Body of pancreas (tissue), 4 donors: ENCODE measurements at regions not wholly inside any gene's neighbourhood (a gene's known extent, or its start where the extent isn't known, plus 50 kb on each side); places are given as distances from the start of the nearest gene placed in this dataset.

Source experiments
- POLR2A ChIP-seq, 3 donors: fragments of 450-650 bp; IDR thresholded peaks; one replicate each; pipeline ENCODE4 v1.6.1; 2016; ENCODE audit warnings: antibody characterized with exemption in 3 of 3, mild to moderate bottlenecking in 2 of 3
- TF ChIP-seq, protein P1 (sequence below), 7 experiments: fragments of 450-650 bp in 4 of 7; fragments of 200-600 bp in 3 of 7; sonication (generic) in 3 of 7; IDR thresholded peaks; one replicate each; pipeline ENCODE4 v1.5.1; 2016 to 2019; ENCODE audit warnings: antibody characterized with exemption in 7 of 7

DNA sequence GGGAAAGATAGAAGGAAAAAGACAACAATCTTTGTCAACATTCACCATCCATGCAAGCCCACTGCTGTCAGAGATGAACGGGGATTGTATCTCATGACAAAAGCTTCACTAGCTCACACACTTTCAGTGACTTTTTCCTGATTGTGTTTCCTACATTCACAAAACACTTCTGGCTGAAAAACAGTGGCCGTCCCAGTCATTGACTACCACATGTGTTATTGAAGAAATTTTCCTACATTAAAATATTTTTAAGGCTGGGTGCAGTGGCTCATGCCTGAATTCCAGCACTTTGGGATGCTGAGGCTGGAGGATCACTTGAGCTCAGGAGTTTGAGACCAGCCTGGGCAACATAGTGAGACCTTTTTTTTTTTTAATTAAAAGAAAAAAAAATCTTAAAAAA is 90.9 kb downstream of the MOGAT1 start:
- TF ChIP-seq, protein P1, sequence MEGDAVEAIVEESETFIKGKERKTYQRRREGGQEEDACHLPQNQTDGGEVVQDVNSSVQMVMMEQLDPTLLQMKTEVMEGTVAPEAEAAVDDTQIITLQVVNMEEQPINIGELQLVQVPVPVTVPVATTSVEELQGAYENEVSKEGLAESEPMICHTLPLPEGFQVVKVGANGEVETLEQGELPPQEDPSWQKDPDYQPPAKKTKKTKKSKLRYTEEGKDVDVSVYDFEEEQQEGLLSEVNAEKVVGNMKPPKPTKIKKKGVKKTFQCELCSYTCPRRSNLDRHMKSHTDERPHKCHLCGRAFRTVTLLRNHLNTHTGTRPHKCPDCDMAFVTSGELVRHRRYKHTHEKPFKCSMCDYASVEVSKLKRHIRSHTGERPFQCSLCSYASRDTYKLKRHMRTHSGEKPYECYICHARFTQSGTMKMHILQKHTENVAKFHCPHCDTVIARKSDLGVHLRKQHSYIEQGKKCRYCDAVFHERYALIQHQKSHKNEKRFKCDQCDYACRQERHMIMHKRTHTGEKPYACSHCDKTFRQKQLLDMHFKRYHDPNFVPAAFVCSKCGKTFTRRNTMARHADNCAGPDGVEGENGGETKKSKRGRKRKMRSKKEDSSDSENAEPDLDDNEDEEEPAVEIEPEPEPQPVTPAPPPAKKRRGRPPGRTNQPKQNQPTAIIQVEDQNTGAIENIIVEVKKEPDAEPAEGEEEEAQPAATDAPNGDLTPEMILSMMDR (IDR thresholded peaks at IDR 0.05), result no peak
- TF ChIP-seq POLR2A (IDR thresholded peaks at IDR 0.05), result no peak
